Upper lobe of left lung (tissue), 4 donors: ENCODE measurements at regions not wholly inside any gene's neighbourhood (a gene's known extent, or its start where the extent isn't known, plus 50 kb on each side); places are given as distances from the start of the nearest gene placed in this dataset.

Source experiments
- EP300 ChIP-seq, 4 donors: sonication (generic); formaldehyde crosslinking; IDR thresholded peaks; one replicate each; pipeline ENCODE4 v1.5.1; 2017; ENCODE audit warnings: antibody characterized with exemption in 4 of 4, control low read depth in 2 of 4
- POLR2A ChIP-seq, 4 donors: fragments of 450-650 bp; IDR thresholded peaks; one replicate each; pipeline ENCODE4 v1.5.1; 2016 to 2017; ENCODE audit warnings: antibody characterized with exemption in 4 of 4, mild to moderate bottlenecking in 2 of 4

DNA sequence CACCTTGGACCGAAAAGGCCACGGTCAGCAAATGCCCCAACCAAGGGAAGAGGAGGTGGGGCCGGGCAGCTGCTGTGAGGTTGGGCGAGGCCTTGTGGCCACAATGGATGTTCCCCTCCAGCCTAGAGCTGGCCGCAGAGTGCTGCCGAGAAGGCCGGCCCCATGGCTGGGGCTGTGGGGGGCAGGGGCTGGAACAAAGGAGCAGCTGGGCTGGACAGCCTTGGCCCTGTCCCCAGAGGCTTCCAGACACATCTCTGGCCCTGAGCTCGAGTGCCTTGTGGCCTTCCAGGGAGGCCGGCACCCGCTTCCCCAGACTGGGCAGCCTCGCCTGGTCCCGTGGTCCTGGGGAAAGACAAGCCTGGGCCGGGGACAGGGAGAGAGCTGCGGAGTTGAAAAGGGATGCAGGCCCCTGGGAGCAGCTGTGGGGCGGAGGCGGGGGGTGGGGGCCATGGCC, 88.0 kb downstream of the PDGFA start:
- TF ChIP-seq POLR2A (IDR thresholded peaks at IDR 0.05) (no peak), EP300 (IDR thresholded peaks at IDR 0.05) (no peak)
